ENCODE measurements at regions not wholly inside any gene's neighbourhood (a gene's known extent, or its start where the extent isn't known, plus 50 kb on each side); places are given as distances from the start of the nearest gene placed in this dataset.

- TF ChIP-seq CTCF (IDR thresholded peaks at IDR 0.05; ENCODE audit: low read depth, low read length, missing control alignments), result no peak
- no peak for DNase-seq (ENCODE audit: low read depth)
- H3K4me3 ChIP-seq (ENCODE audit: low read depth, low read length), result no peak overlapping the region
These were observed 138.1 kb downstream of the NXNL2 start for GRCh38 chr9:88672874-88673689.

GRCh38 chr9:88673886-88674285, 138.9 kb downstream of the NXNL2 start:
- H3K4me3 ChIP-seq (ENCODE audit: low read depth, low read length), result no peak overlapping the region
- no peak for DNase-seq (ENCODE audit: low read depth)
- no peak for TF ChIP-seq CTCF (IDR thresholded peaks at IDR 0.05; ENCODE audit: low read depth, low read length, missing control alignments)

GRCh38 chr9:88676644-88677043, 141.7 kb downstream of the NXNL2 start:
- no peak for DNase-seq (ENCODE audit: low read depth)
- TF ChIP-seq CTCF (IDR thresholded peaks at IDR 0.05; ENCODE audit: low read depth, low read length, missing control alignments), result no peak
- no peak overlapping the region for H3K4me3 ChIP-seq (ENCODE audit: low read depth, low read length)

GRCh38 chr9:88678008-88678407, 143.0 kb downstream of the NXNL2 start:
- TF ChIP-seq CTCF (IDR thresholded peaks at IDR 0.05; ENCODE audit: low read depth, low read length, missing control alignments), result no peak
- no peak for DNase-seq (ENCODE audit: low read depth)
- no peak overlapping the region for H3K4me3 ChIP-seq (ENCODE audit: low read depth, low read length)

GRCh38 chr9:88678431-88678830, 143.5 kb downstream of the NXNL2 start:
- TF ChIP-seq CTCF (IDR thresholded peaks at IDR 0.05; ENCODE audit: low read depth, low read length, missing control alignments), result no peak
- DNase-seq (ENCODE audit: low read depth), result no peak
- no peak overlapping the region for H3K4me3 ChIP-seq (ENCODE audit: low read depth, low read length)

GRCh38 chr9:88680041-88680440, 145.1 kb downstream of the NXNL2 start:
- DNase-seq (ENCODE audit: low read depth), result no peak
- H3K4me3 ChIP-seq (ENCODE audit: low read depth, low read length), result no peak overlapping the region
- no peak for TF ChIP-seq CTCF (IDR thresholded peaks at IDR 0.05; ENCODE audit: low read depth, low read length, missing control alignments)
